ENCODE measurements at regions not wholly inside any gene's neighbourhood (a gene's known extent, or its start where the extent isn't known, plus 50 kb on each side); places are given as distances from the start of the nearest gene placed in this dataset.
"Not testable (repeated sequence)": the region's sequence is repeated elsewhere in the genome, so short reads cannot be mapped to it uniquely, and the experiment has no call there.

DNA sequence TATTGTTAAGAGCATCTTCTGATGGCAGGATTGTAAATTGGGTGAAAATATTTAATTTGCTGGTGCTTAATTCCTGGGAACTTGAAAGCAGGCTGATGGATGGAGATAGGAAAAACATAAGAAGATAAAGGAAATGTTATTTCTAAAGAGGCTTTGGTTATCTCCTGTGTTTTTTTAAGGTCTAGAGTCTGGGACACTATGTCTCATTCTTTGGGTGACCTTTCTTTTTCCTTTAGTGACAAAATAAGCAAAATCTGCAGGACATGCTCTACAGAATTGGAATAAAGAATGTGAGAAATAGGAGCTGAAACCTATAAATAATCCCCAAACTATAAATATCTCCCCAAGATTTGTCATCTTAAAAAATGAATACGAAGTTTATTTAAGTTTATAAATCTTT, 241.7 kb downstream of the DSC3 start:
- Mint-ChIP-seq H3K4me1 (ENCODE audit: low read depth in 2 of 2) (no peaks in the 10 kb centered on the region), H3K4me3 (no peak overlapping the region), H3K27me3 (no peaks in the 10 kb centered on the region), H3K36me3 (ENCODE audit: insufficient read depth) (no peaks in the 10 kb centered on the region), H3K27ac (no peak overlapping the region), H3K9me3 (peaks cover 14 to 28% of the 10 kb centered on the region in 2 donors)
- DNase-seq (no peak), ATAC-seq (replicated peaks) (no peak)

DNA sequence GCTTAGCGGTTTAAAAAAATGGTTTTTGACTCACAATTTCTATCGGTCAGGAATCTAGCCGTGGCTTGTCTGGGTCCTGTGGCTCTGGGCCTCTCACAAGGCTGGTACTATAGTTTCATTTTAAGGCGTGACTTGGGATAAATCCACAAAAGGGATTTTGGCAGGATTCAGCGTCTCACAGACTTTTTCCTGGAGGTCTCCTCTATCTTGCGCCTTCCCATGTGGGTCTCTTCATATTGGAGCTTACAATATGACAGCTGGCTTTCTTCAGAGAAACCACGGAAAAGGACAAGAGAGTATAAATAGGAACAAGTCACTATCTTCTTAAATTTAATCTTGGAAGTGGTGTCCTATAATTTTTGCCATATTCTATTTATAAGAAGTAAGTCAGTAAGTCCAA, 250.5 kb downstream of the DSC3 start:
- ATAC-seq (replicated peaks) (no peak), DNase-seq (no peak)
- Mint-ChIP-seq H3K9me3 (peaks cover 13 to 15% of the 10 kb centered on the region in 2 donors), H3K27me3 (no peaks in the 10 kb centered on the region), H3K36me3 (ENCODE audit: insufficient read depth) (no peaks in the 10 kb centered on the region), H3K27ac (no peak overlapping the region), H3K4me3 (no peak overlapping the region), H3K4me1 (ENCODE audit: low read depth in 2 of 2) (no peaks in the 10 kb centered on the region)

DNA sequence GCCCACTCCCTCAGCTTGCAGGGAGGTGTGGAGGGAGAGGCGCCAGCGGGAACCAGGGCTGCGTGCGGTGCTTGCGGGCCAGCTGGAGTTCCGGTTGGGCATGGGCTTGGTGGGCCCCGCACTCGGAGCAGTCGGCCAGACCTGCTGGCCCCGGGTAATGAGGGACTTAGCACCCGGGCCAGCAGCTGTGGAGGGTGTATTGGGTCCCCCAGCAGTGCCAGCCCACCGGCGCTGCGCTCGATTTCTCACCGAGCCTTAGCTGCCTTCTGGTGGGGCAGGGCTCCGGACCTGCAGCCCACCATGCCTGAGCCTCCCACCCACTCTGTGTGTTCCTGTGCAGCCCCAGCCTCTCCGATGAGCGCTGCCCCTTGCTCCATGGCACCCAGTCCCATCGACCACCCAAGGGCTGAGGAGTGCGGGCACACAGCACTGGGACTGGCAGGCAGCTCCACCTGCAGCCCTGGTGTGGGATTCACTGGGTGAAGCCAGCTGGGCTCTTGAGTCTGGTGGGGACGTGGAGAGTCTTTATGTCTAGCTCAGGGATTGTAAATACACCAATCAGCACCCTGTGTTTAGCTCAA, 254.0 kb downstream of the DSC3 start:
- not testable (repeated sequence) for H3K4me3 Mint-ChIP-seq; H3K36me3 Mint-ChIP-seq (ENCODE audit: insufficient read depth); H3K27me3 Mint-ChIP-seq; ATAC-seq (replicated peaks); H3K27ac Mint-ChIP-seq; DNase-seq; H3K4me1 Mint-ChIP-seq (ENCODE audit: low read depth in 2 of 2)
- peaks cover 11 to 13% of the 10 kb centered on the region in 2 donors for H3K9me3 Mint-ChIP-seq

DNA sequence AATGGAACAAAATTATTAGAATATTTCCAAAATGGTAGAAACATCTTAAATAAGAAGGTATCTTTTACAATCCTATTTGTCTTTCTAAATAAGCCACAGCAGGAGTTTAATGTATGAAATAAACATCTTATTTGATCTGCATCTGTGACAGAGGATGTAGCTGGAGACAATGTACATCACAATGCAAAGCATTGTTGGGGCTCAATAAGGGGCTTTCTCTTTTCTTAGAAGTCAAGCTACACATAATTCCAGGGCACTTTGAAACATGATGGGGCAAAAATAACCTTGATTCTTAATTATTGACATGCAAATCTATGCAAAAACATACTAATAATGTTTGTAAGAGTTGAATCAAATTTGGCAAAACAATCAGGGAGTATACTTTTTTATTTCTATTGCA, 255.1 kb downstream of the DSC3 start:
- Mint-ChIP-seq H3K27me3 (no peaks in the 10 kb centered on the region), H3K4me3 (no peak overlapping the region), H3K27ac (no peak overlapping the region), H3K36me3 (ENCODE audit: insufficient read depth) (no peaks in the 10 kb centered on the region), H3K9me3 (peaks cover 15 to 16% of the 10 kb centered on the region in 2 donors), H3K4me1 (ENCODE audit: low read depth in 2 of 2) (no peaks in the 10 kb centered on the region)
- DNase-seq (no peak), ATAC-seq (replicated peaks) (no peak)

DNA sequence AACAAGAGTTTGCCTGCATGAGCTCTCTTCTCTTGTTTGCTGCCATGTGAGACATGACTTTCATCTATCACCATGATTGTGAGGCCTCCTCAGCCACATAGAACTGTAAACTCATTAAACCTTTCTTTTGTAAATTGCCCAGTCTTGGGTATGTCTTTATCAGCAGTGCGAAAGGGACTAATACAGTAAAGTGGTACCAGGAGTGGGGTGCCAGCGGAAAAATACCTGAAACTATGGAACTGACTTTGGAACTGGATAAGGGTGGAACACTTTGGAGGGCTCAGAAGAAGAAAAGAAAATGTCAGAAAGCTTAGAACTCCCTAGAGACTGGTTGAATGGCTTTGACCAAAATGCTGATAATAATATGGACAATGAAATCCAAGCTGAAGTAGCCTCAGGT, 260.9 kb downstream of the DSC3 start:
- no peak for ATAC-seq (replicated peaks)
- Mint-ChIP-seq H3K4me3 (no peak overlapping the region), H3K27ac (no peak overlapping the region), H3K27me3 (no peaks in the 10 kb centered on the region), H3K9me3 (peaks cover 15 to 20% of the 10 kb centered on the region in 2 donors), H3K36me3 (ENCODE audit: insufficient read depth) (no peaks in the 10 kb centered on the region), H3K4me1 (ENCODE audit: low read depth in 2 of 2) (no peaks in the 10 kb centered on the region)
- no peak for DNase-seq

DNA sequence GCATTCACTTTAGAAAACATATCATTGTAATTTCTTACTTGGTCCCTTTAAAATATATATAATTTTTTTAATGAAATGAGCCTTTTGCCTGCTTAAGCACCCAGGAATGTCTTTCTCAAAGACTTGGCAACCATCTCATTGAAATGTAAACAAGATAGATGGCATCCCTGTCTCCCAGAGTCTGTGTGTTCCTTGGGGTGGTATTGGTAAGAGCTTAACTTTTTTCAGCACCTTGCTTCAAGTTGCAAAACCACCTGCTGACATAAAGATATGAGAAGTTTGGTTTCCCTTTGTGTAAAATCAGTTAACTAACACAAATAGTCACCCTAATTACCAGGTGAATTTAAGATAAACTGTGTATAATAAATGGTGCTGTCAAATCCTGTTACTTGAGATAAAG, 266.9 kb downstream of the DSC3 start:
- H3K9me3 Mint-ChIP-seq: peaks cover 0 to 4% of the 10 kb centered on the region in 2 donors
- H3K36me3 Mint-ChIP-seq (ENCODE audit: insufficient read depth): no peaks in the 10 kb centered on the region
- H3K4me1 Mint-ChIP-seq (ENCODE audit: low read depth in 2 of 2): no peaks in the 10 kb centered on the region
- no peak for DNase-seq
- no peaks in the 10 kb centered on the region for H3K27me3 Mint-ChIP-seq
- H3K27ac Mint-ChIP-seq: no peak overlapping the region
- H3K4me3 Mint-ChIP-seq: no peak overlapping the region
- ATAC-seq (replicated peaks): no peak

DNA sequence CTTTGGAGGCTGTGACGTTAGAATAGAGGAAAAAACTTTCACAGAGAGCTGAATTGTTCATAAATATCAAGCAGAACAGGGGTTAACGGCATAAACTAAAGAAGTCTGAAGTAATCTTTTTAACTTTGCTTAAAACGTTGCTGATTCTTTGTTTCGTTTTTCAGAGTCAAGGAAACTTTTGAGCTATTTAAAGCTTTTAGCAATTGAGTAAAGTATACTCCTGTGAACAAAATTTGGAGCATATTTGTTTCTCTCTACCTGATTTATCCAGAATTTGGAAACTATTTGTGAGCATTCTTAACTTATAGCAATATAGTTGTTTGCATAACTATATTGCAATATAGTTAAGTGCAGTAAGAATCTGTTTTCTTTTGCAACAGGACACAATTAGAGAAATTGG, 270.4 kb downstream of the DSC3 start:
- DNase-seq; H3K9me3 Mint-ChIP-seq; H3K36me3 Mint-ChIP-seq (ENCODE audit: insufficient read depth); H3K27ac Mint-ChIP-seq; ATAC-seq (replicated peaks); H3K27me3 Mint-ChIP-seq; H3K4me3 Mint-ChIP-seq; H3K4me1 Mint-ChIP-seq (ENCODE audit: low read depth in 2 of 2): not testable (repeated sequence)

DNA sequence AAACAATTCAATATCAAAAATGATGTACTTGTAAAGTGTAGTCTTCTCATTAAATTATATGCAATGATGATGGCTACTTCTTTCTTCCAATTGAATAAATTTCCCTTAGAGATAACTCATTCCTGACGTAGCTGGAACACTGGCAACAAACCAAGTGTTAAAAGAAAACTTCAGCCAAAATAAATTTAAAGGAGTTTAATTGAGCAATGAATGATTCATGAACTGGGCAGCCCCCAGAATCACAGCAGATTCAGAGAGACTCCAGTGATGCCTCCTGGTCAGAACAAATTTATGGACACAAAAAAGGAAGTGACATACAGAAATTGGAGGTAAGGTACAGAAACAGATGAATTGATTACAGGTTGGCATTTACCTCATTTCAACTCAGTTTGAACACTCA, 276.5 kb downstream of the DSC3 start:
- ATAC-seq (replicated peaks) (no peak), DNase-seq (no peak)
- Mint-ChIP-seq H3K27me3 (no peaks in the 10 kb centered on the region), H3K36me3 (ENCODE audit: insufficient read depth) (no peaks in the 10 kb centered on the region), H3K4me1 (ENCODE audit: low read depth in 2 of 2) (no peaks in the 10 kb centered on the region), H3K27ac (no peak overlapping the region), H3K4me3 (no peak overlapping the region), H3K9me3 (peaks cover 0 to 10% of the 10 kb centered on the region in 2 donors)

DNA sequence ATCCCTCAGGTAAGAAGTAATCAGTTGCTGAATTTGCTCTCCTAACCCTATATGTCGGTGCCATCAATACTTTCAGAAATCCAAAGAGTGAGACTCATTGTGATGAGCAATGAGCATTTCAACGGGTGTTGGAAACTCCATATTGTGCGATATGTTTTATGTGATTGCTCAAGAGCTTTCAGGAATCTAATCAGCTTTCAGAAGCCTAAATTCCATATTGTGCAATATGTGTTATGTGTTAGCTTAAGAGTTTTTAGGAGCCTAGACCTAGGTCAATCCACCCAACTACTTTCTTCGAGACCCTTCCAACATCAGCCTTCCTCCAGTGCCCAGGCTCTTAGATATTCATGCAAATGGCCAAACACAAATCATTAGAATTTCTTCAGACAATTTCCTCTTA, 277.3 kb downstream of the DSC3 start:
- H3K9me3 Mint-ChIP-seq: peaks cover 0 to 7% of the 10 kb centered on the region in 2 donors
- H3K27ac Mint-ChIP-seq: no peak overlapping the region
- ATAC-seq (replicated peaks): no peak
- no peak for DNase-seq
- no peaks in the 10 kb centered on the region for H3K36me3 Mint-ChIP-seq (ENCODE audit: insufficient read depth)
- H3K27me3 Mint-ChIP-seq: no peaks in the 10 kb centered on the region
- no peaks in the 10 kb centered on the region for H3K4me1 Mint-ChIP-seq (ENCODE audit: low read depth in 2 of 2)
- H3K4me3 Mint-ChIP-seq: no peak overlapping the region

DNA sequence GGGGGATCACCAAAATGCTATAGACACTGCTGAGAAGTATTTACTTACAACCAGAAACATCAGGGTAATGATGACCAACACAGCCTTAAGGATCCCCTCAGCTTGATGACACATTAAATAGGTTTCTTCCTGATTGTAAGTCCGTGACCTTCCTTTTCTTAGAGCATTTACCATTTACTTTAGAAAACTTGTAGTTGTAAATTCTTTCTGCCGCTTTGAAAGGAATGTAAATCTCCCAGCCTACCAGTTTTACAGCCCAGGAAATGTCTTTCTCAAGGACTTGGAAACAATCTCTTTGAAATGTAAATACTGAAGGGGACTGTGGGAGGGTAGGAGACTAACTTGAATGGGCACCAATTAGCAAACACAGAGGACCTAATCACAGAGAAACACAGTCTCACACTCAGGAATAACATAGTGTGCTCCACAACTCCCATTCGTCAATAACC, 278.6 kb downstream of the DSC3 start:
- H3K4me3 Mint-ChIP-seq: no peak overlapping the region
- no peaks in the 10 kb centered on the region for H3K4me1 Mint-ChIP-seq (ENCODE audit: low read depth in 2 of 2)
- ATAC-seq (replicated peaks) (no peak), DNase-seq (no peak)
- no peaks in the 10 kb centered on the region for H3K27me3 Mint-ChIP-seq
- no peaks in the 10 kb centered on the region for H3K36me3 Mint-ChIP-seq (ENCODE audit: insufficient read depth)
- H3K9me3 Mint-ChIP-seq: peaks cover 0 to 6% of the 10 kb centered on the region in 2 donors
- H3K27ac Mint-ChIP-seq: no peak overlapping the region

DNA sequence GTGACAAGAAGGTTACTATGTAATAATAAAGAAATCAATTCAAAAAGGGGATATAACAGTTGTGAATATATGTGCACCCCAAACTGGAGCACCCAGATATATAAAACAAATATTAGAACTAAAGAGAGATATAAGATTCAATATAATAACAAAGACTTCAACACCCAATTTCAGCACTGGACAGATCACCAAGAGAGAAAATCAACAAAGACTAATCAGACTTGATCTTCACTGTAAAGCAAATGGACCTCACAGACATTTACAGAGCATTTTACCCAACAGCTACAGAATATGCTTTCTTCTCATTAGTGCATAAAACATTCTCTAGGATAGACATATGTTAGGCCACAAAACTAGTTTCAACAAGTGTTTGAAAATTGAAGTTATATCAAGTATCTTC, 287.7 kb downstream of the DSC3 start:
- Mint-ChIP-seq H3K27ac (no peak overlapping the region), H3K27me3 (no peaks in the 10 kb centered on the region), H3K36me3 (ENCODE audit: insufficient read depth) (no peaks in the 10 kb centered on the region), H3K4me1 (ENCODE audit: low read depth in 2 of 2) (no peaks in the 10 kb centered on the region), H3K9me3 (peaks cover 0 to 27% of the 10 kb centered on the region in 2 donors), H3K4me3 (no peak overlapping the region)
- no peak for ATAC-seq (replicated peaks)
- DNase-seq: no peak

DNA sequence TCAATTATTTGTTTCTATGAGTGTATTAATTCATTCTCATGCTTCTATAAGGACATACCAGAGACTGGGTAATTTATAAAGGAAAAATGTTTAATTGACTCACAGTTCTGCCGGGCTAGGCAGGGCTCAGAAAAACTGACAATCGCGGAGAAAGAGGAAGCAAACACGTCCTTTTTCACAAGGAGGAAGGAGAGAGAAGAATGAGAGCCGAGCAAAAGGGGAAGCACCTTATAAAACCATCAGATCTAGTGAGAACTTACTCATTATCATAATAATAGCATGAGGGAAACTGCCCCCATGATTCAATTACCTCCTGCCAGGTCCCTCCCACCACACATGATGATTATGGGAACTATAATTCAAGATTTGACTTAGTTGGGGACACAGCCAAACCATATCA, 294.0 kb downstream of the DSC3 start:
- ATAC-seq (replicated peaks) (no peak), DNase-seq (no peak)
- no peaks in the 10 kb centered on the region for H3K27me3 Mint-ChIP-seq
- no peak overlapping the region for H3K4me3 Mint-ChIP-seq
- H3K36me3 Mint-ChIP-seq (ENCODE audit: insufficient read depth): no peaks in the 10 kb centered on the region
- peaks cover 5 to 13% of the 10 kb centered on the region in 2 donors for H3K9me3 Mint-ChIP-seq
- no peaks in the 10 kb centered on the region for H3K4me1 Mint-ChIP-seq (ENCODE audit: low read depth in 2 of 2)
- no peak overlapping the region for H3K27ac Mint-ChIP-seq

DNA sequence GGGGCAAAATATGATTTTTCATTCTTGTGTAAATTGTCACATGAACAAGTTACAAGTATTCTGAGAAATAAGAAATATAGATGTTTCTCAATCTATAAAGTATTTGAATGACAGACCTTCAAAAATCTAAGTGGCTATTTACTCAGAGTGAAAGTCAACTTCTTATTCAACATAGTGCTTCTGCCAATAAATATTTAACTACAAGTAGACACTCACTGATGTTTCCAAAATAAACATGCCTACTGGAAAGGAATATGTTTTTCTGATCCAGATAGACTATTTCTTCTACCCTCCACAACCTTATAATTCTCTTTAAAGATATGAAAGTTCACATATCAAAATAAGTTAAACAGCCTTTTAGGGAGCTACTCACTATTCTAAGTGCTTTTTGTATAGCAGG, 296.3 kb downstream of the DSC3 start:
- Mint-ChIP-seq H3K27ac (no peak overlapping the region), H3K9me3 (peaks cover 5 to 7% of the 10 kb centered on the region in 2 donors), H3K36me3 (ENCODE audit: insufficient read depth) (no peaks in the 10 kb centered on the region), H3K4me3 (no peak overlapping the region), H3K27me3 (no peaks in the 10 kb centered on the region), H3K4me1 (ENCODE audit: low read depth in 2 of 2) (no peaks in the 10 kb centered on the region)
- DNase-seq (no peak), ATAC-seq (replicated peaks) (no peak)

DNA sequence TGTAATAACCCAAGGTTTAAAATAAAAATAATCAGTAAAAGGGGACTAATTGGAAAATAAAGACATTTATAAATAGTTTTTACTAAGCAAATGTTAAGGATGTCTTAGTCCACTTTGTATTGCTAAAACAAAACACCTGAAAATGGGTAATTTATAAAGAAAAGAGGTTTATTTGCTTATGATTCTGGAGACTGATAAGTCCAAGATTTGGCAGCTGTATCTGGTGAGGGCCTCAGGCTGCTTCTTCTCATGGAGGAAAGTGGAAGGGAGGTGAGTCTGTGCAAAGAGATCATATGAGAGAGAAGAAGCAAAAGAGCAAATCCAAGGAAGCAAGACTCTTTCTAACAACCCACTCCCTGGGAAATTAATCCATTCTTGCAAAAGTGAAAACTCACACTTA, 299.5 kb downstream of the DSC3 start:
- no peaks in the 10 kb centered on the region for H3K36me3 Mint-ChIP-seq (ENCODE audit: insufficient read depth)
- peaks cover 4 to 7% of the 10 kb centered on the region in 2 donors for H3K9me3 Mint-ChIP-seq
- H3K27me3 Mint-ChIP-seq: no peaks in the 10 kb centered on the region
- no peak for DNase-seq
- no peak overlapping the region for H3K27ac Mint-ChIP-seq
- ATAC-seq (replicated peaks): no peak
- no peaks in the 10 kb centered on the region for H3K4me1 Mint-ChIP-seq (ENCODE audit: low read depth in 2 of 2)
- no peak overlapping the region for H3K4me3 Mint-ChIP-seq

DNA sequence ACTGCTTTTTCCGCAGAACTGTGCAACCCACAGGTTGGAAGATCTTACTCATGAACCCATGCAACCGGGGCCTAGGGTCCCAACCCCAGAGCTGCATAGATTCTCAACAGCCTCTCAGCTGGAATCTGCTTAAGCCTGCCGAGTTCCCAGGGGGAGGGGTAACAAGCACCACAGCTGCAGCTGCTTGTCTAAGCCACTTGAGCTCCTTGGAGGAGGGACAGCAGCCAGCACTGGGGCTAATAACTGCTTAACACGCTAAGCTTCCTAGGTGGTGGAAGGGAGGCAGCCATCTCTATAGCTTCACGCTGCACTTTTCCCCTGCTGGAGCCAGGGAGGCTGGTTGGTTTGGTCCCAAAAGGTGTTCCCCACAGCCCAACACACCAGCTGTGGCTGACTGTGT, 311.6 kb downstream of the DSC3 start:
- Mint-ChIP-seq H3K27me3 (no peaks in the 10 kb centered on the region), H3K27ac (no peak overlapping the region), H3K9me3 (peaks cover 9 to 27% of the 10 kb centered on the region in 2 donors), H3K36me3 (ENCODE audit: insufficient read depth) (no peaks in the 10 kb centered on the region), H3K4me3 (no peak overlapping the region), H3K4me1 (ENCODE audit: low read depth in 2 of 2) (no peaks in the 10 kb centered on the region)
- no peak for ATAC-seq (replicated peaks)
- no peak for DNase-seq

Data from effector memory CD8-positive, alpha-beta T cell (primary cell).